OCI-LY3 (cell line): ENCODE measurements at regions not wholly inside any gene's neighbourhood (a gene's known extent, or its start where the extent isn't known, plus 50 kb on each side); places are given as distances from the start of the nearest gene placed in this dataset.

ENCODE experiments used
- H2AFZ ChIP-seq: fragments of 200-600, 300-600 bp; shearing (Covaris generic); 2 replicates; pipeline ENCODE4 v1.6.0; 2014; ENCODE audit warnings: antibody characterized with exemption, low read depth, low read length
- H3K27ac ChIP-seq: fragments of 200-600, 300-600 bp; sonication (generic); 2 replicates; pipeline ENCODE4 v1.5.1; 2014; ENCODE audit warnings: mild to moderate bottlenecking, low read length, moderate library complexity, mixed read lengths
- H3K27me3 ChIP-seq: fragments of 200-600, 300-600 bp; sonication (generic); 2 replicates; pipeline ENCODE4 v1.6.1; 2014; ENCODE audit warnings: low read depth, low read length, mixed read lengths
- H3K36me3 ChIP-seq: fragments of 200-600, 300-600 bp; sonication (generic); replicated peaks from 2 replicates; pipeline ENCODE3; 2014; ENCODE audit warnings: low read depth, low read length, mixed read lengths
- H3K4me1 ChIP-seq: fragments of 300-600, 200-600 bp; sonication (generic); 2 replicates; pipeline ENCODE4 v1.6.1; 2014; ENCODE audit warnings: low read length, mixed read lengths
- H3K4me2 ChIP-seq: fragments of 200-600, 300-600 bp; sonication (generic); 2 replicates; pipeline ENCODE4 v1.6.1; 2014; ENCODE audit warnings: low read length, mixed read lengths
- H3K4me3 ChIP-seq: fragments of 300-600, 200-600 bp; sonication (generic); 2 replicates; pipeline ENCODE4 v1.5.1; 2014; ENCODE audit warnings: antibody characterized with exemption, mild to moderate bottlenecking, low read length, moderate library complexity
- H3K79me2 ChIP-seq: fragments of 300-600, 200-600 bp; shearing (Covaris generic); 2 replicates; pipeline ENCODE4 v1.6.1; 2014; ENCODE audit warnings: mild to moderate bottlenecking, low read length, mixed read lengths
- H3K9ac ChIP-seq: fragments of 300-600, 200-600 bp; shearing (Covaris generic); 2 replicates; pipeline ENCODE4 v1.6.0; 2014; ENCODE audit warnings: mild to moderate bottlenecking, low read length, moderate library complexity
- H3K9me3 ChIP-seq: fragments of 200-600, 300-600 bp; shearing (Covaris generic); 2 replicates; pipeline ENCODE4 v1.6.1; 2014; ENCODE audit warnings: low read length, mixed read lengths; ENCODE audit not compliant: insufficient read depth
- H4K20me1 ChIP-seq: fragments of 200-600, 300-600 bp; sonication (generic); 2 replicates; pipeline ENCODE4 v1.6.1; 2016; ENCODE audit warnings: low read length, mixed read lengths; ENCODE audit not compliant: insufficient read depth
- CTCF ChIP-seq: fragments of 200-600, 300-600 bp; sonication (generic); IDR thresholded peaks from 2 replicates; pipeline ENCODE4 v1.5.1; 2014; ENCODE audit warnings: antibody characterized with exemption, low read length, low read depth
- EZH2phosphoT487 ChIP-seq: fragments of 200-600 bp; shearing (Covaris generic); IDR thresholded peaks from 2 replicates; pipeline ENCODE4 v1.6.1; 2018; ENCODE audit warnings: antibody characterized with exemption, mixed run types, low read depth

GRCh38 chr16:64543031-64543430 lies 578.8 kb downstream of the CDH11 start:
- Histone ChIP-seq H3K79me2 (no peaks in the 10 kb centered on the region), H3K27ac (no peak overlapping the region), H3K4me1 (no peaks in the 10 kb centered on the region), H2AFZ (no peak overlapping the region), H3K4me2 (no peak overlapping the region), H3K4me3 (no peak overlapping the region), H3K9ac (no peak overlapping the region), H3K9me3 (no peaks in the 10 kb centered on the region), H3K36me3 (no peaks in the 10 kb centered on the region), H3K27me3 (no peaks in the 10 kb centered on the region), H4K20me1 (no peaks in the 10 kb centered on the region)
- TF ChIP-seq EZH2phosphoT487, result no peak

- no peak overlapping the region for H3K4me3 ChIP-seq
- no peaks in the 10 kb centered on the region for H4K20me1 ChIP-seq
- no peaks in the 10 kb centered on the region for H3K9me3 ChIP-seq
- no peaks in the 10 kb centered on the region for H3K4me1 ChIP-seq
- no peaks in the 10 kb centered on the region for H3K36me3 ChIP-seq
- H3K27ac ChIP-seq, result no peak overlapping the region
- no peak overlapping the region for H2AFZ ChIP-seq
- H3K4me2 ChIP-seq, result no peak overlapping the region
- H3K79me2 ChIP-seq, result no peaks in the 10 kb centered on the region
- no peaks in the 10 kb centered on the region for H3K27me3 ChIP-seq
- no peak for TF ChIP-seq EZH2phosphoT487
- TF ChIP-seq CTCF, result no peak
- H3K9ac ChIP-seq, result no peak overlapping the region
These were observed 579.7 kb downstream of the CDH11 start for GRCh38 chr16:64542152-64542551.

GRCh38 chr16:64541621-64542020 lies 580.2 kb downstream of the CDH11 start:
- no peak overlapping the region for H3K9ac ChIP-seq
- H3K27me3 ChIP-seq, result no peaks in the 10 kb centered on the region
- H2AFZ ChIP-seq, result no peak overlapping the region
- H3K27ac ChIP-seq, result no peak overlapping the region
- no peaks in the 10 kb centered on the region for H3K36me3 ChIP-seq
- H3K4me3 ChIP-seq, result no peak overlapping the region
- no peaks in the 10 kb centered on the region for H3K9me3 ChIP-seq
- no peaks in the 10 kb centered on the region for H3K4me1 ChIP-seq
- no peaks in the 10 kb centered on the region for H3K79me2 ChIP-seq
- H3K4me2 ChIP-seq, result no peak overlapping the region
- TF ChIP-seq EZH2phosphoT487 (no peak), CTCF (no peak)
- no peaks in the 10 kb centered on the region for H4K20me1 ChIP-seq

GRCh38 chr16:64540434-64540833 lies 581.4 kb downstream of the CDH11 start:
- no peak overlapping the region for H3K4me2 ChIP-seq
- H3K4me3 ChIP-seq, result no peak overlapping the region
- no peak for TF ChIP-seq EZH2phosphoT487
- TF ChIP-seq CTCF, result no peak
- no peaks in the 10 kb centered on the region for H3K79me2 ChIP-seq
- no peaks in the 10 kb centered on the region for H4K20me1 ChIP-seq
- H3K9me3 ChIP-seq, result no peaks in the 10 kb centered on the region
- H3K27ac ChIP-seq, result no peak overlapping the region
- H3K4me1 ChIP-seq, result no peaks in the 10 kb centered on the region
- H3K9ac ChIP-seq, result no peak overlapping the region
- H3K36me3 ChIP-seq, result no peaks in the 10 kb centered on the region
- no peaks in the 10 kb centered on the region for H3K27me3 ChIP-seq
- H2AFZ ChIP-seq, result no peak overlapping the region
